ENCODE measurements at regions not wholly inside any gene's neighbourhood (a gene's known extent, or its start where the extent isn't known, plus 50 kb on each side); places are given as distances from the start of the nearest gene placed in this dataset.

DNA sequence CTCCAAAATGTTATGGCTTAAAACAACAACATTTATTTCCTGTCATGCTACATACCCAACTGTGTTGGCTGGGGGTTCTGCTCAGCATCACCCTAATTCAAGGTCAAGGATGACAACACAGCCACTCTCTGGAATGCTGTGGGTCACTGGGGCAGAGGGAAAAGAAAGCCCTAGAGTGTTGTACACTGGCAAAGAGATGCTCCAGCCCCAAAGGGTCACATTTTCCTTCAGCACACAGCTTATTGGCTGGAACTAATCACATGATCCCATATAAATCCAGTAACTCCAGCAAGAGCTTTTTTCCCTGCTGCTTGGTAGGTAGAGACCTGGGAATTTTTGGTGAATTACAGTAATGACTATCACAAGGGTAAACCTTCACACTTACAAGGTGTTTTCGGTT lies 1041.4 kb downstream of the NTRK3 start:
- no peak overlapping the region for H3K4me3 ChIP-seq (replicated peaks in 1 of 3; ENCODE audit: insufficient read depth in 1 of 3, low read depth in 2 of 3, low read length in 3 of 3)
- no peaks in the 10 kb centered on the region for H3K79me2 ChIP-seq (ENCODE audit: insufficient read depth, low read length)
- BruUV-seq (replicated peaks): no TSS peak
- ChIA-PET POLR2A (no interaction called here), CTCF (ENCODE audit: low intra/inter-chr PET ratio, low total read pairs) (no interaction called here)
- no peak overlapping the region for H3K9ac ChIP-seq (ENCODE audit: insufficient read depth, low read depth, low read length)
- 0% methylated on average over 1 of the region's 1 CpG for WGBS (ENCODE audit: low lambda C conversion rate)
- FAIRE-seq: no peak
- no peaks in the 10 kb centered on the region for H3K4me1 ChIP-seq (ENCODE audit: insufficient read depth, low read length)
- H2AFZ ChIP-seq (ENCODE audit: low read length): no peak overlapping the region
- intact Hi-C loops (cut with micrococcal nuclease; ENCODE audit: unreplicated experiment): no loop called here
- H3K27me3 ChIP-seq (ENCODE audit: control insufficient read depth in 1 of 2, insufficient read depth in 2 of 2, low read length in 2 of 2): no peaks in the 10 kb centered on the region
- no peak overlapping the region for H3K4me2 ChIP-seq (ENCODE audit: low read depth, low read length)
- no peak for ATAC-seq
- H4K20me1 ChIP-seq (ENCODE audit: insufficient read depth, low read length): no peaks in the 10 kb centered on the region
- no peak for DNase-seq (ENCODE audit: low spot score)
- no peaks in the 10 kb centered on the region for H3K36me3 ChIP-seq (replicated peaks in 1 of 2; ENCODE audit: control insufficient read depth in 1 of 2, insufficient read depth in 2 of 2, low read length in 2 of 2)
- in situ Hi-C loops (cut with HindIII; ENCODE audit: extremely low pct_ligation_motif_present, low pct_unique_long_range_greater_than_20kb): no loop called here
- no peak overlapping the region for H3K27ac ChIP-seq (ENCODE audit: extremely low read length, insufficient read depth, low read length)
- peaks cover 98% of the 10 kb centered on the region for H3K9me3 ChIP-seq (ENCODE audit: low read length)
- TF ChIP-seq ZNF143 (CRISPR knock-in tag; IDR thresholded peaks at IDR 0.05) (no peak), ZSCAN31 (CRISPR knock-in tag; IDR thresholded peaks at IDR 0.05; ENCODE audit: low read depth) (no peak), SMC3 (IDR thresholded peaks at IDR 0.05; ENCODE audit: low read length) (no peak)
- TF ChIP-seq, protein P1, sequence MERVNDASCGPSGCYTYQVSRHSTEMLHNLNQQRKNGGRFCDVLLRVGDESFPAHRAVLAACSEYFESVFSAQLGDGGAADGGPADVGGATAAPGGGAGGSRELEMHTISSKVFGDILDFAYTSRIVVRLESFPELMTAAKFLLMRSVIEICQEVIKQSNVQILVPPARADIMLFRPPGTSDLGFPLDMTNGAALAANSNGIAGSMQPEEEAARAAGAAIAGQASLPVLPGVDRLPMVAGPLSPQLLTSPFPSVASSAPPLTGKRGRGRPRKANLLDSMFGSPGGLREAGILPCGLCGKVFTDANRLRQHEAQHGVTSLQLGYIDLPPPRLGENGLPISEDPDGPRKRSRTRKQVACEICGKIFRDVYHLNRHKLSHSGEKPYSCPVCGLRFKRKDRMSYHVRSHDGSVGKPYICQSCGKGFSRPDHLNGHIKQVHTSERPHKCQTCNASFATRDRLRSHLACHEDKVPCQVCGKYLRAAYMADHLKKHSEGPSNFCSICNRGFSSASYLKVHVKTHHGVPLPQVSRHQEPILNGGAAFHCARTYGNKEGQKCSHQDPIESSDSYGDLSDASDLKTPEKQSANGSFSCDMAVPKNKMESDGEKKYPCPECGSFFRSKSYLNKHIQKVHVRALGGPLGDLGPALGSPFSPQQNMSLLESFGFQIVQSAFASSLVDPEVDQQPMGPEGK (CRISPR knock-in tag; IDR thresholded peaks at IDR 0.05): no peak
- TF ChIP-seq, protein P2, sequence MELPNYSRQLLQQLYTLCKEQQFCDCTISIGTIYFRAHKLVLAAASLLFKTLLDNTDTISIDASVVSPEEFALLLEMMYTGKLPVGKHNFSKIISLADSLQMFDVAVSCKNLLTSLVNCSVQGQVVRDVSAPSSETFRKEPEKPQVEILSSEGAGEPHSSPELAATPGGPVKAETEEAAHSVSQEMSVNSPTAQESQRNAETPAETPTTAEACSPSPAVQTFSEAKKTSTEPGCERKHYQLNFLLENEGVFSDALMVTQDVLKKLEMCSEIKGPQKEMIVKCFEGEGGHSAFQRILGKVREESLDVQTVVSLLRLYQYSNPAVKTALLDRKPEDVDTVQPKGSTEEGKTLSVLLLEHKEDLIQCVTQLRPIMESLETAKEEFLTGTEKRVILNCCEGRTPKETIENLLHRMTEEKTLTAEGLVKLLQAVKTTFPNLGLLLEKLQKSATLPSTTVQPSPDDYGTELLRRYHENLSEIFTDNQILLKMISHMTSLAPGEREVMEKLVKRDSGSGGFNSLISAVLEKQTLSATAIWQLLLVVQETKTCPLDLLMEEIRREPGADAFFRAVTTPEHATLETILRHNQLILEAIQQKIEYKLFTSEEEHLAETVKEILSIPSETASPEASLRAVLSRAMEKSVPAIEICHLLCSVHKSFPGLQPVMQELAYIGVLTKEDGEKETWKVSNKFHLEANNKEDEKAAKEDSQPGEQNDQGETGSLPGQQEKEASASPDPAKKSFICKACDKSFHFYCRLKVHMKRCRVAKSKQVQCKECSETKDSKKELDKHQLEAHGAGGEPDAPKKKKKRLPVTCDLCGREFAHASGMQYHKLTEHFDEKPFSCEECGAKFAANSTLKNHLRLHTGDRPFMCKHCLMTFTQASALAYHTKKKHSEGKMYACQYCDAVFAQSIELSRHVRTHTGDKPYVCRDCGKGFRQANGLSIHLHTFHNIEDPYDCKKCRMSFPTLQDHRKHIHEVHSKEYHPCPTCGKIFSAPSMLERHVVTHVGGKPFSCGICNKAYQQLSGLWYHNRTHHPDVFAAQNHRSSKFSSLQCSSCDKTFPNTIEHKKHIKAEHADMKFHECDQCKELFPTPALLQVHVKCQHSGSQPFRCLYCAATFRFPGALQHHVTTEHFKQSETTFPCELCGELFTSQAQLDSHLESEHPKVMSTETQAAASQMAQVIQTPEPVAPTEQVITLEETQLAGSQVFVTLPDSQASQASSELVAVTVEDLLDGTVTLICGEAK (IDR thresholded peaks at IDR 0.05): no peak
- TF ChIP-seq, protein P2 (CRISPR knock-in tag; IDR thresholded peaks at IDR 0.05): no peak
- TF ChIP-seq, protein P3, sequence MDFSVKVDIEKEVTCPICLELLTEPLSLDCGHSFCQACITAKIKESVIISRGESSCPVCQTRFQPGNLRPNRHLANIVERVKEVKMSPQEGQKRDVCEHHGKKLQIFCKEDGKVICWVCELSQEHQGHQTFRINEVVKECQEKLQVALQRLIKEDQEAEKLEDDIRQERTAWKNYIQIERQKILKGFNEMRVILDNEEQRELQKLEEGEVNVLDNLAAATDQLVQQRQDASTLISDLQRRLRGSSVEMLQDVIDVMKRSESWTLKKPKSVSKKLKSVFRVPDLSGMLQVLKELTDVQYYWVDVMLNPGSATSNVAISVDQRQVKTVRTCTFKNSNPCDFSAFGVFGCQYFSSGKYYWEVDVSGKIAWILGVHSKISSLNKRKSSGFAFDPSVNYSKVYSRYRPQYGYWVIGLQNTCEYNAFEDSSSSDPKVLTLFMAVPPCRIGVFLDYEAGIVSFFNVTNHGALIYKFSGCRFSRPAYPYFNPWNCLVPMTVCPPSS (IDR thresholded peaks at IDR 0.05): no peak
- TF ChIP-seq, protein P4, sequence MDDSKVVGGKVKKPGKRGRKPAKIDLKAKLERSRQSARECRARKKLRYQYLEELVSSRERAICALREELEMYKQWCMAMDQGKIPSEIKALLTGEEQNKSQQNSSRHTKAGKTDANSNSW (CRISPR knock-in tag; IDR thresholded peaks at IDR 0.05; ENCODE audit: borderline replicate concordance): no peak
- TF ChIP-seq, protein P5, sequence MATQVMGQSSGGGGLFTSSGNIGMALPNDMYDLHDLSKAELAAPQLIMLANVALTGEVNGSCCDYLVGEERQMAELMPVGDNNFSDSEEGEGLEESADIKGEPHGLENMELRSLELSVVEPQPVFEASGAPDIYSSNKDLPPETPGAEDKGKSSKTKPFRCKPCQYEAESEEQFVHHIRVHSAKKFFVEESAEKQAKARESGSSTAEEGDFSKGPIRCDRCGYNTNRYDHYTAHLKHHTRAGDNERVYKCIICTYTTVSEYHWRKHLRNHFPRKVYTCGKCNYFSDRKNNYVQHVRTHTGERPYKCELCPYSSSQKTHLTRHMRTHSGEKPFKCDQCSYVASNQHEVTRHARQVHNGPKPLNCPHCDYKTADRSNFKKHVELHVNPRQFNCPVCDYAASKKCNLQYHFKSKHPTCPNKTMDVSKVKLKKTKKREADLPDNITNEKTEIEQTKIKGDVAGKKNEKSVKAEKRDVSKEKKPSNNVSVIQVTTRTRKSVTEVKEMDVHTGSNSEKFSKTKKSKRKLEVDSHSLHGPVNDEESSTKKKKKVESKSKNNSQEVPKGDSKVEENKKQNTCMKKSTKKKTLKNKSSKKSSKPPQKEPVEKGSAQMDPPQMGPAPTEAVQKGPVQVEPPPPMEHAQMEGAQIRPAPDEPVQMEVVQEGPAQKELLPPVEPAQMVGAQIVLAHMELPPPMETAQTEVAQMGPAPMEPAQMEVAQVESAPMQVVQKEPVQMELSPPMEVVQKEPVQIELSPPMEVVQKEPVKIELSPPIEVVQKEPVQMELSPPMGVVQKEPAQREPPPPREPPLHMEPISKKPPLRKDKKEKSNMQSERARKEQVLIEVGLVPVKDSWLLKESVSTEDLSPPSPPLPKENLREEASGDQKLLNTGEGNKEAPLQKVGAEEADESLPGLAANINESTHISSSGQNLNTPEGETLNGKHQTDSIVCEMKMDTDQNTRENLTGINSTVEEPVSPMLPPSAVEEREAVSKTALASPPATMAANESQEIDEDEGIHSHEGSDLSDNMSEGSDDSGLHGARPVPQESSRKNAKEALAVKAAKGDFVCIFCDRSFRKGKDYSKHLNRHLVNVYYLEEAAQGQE (IDR thresholded peaks at IDR 0.05; ENCODE audit: borderline replicate concordance in 1 of 2, low read depth in 1 of 2, low read length in 2 of 2): no peak

All from HepG2 (cell line).